Heart left ventricle (tissue), 13 donors: ENCODE measurements at regions not wholly inside any gene's neighbourhood (a gene's known extent, or its start where the extent isn't known, plus 50 kb on each side); places are given as distances from the start of the nearest gene placed in this dataset.

Experiments
- CTCF ChIP-seq, 12 donors: fragments of 200-600 bp; sonication (generic) in 4 of 12; IDR thresholded peaks; one replicate each; pipeline versions ENCODE4 v1.5.0 to v1.8.0; 2018 to 2022; ENCODE audit warnings: antibody characterized with exemption in 12 of 12, mild to moderate bottlenecking in 5 of 12
- POLR2A ChIP-seq, 2 donors: fragments of 450-650 bp; IDR thresholded peaks; one replicate each; pipeline ENCODE4 v1.6.1; 2017; ENCODE audit warnings: antibody characterized with exemption in 2 of 2, mild to moderate bottlenecking in 2 of 2, moderate library complexity in 2 of 2
- donor health status: ischemic (EF 13 %, LVEDD 7.1; RV severe dilation, severe dysfunction).
- donor health status: DM: no; HTN: yes; CAD: no.
- donor health status: DM: no; HTN: no; CAD: no.
- donor health status: ischemic (EF 25% LVEDD 6.9; RV normal size, moderate dysfunction).
- donor health status: ischemic (EF 25% LVEDD 5.7; RV mildly dilated, moderate dysfunction).
- donor health status: ischemic (EF 35%, LVEDD 5.7; RV mildly dilated, moderate dysfunction).
- donor health status: nonischemic (EF 11% LVEDD 7.7; RV severe dilation, severe dysfunction).
- donor health status: DM: yes; HTN: yes; CAD: no.
- donor health status: PGD.
- donor health status: ischemic (EF 29% LVEDD 5.4; RV normal size, mild dysfunction).
- donor health status: nonischemic (EF 23%, LVEDD 6.1; RV moderate dilation, normal function).

DNA sequence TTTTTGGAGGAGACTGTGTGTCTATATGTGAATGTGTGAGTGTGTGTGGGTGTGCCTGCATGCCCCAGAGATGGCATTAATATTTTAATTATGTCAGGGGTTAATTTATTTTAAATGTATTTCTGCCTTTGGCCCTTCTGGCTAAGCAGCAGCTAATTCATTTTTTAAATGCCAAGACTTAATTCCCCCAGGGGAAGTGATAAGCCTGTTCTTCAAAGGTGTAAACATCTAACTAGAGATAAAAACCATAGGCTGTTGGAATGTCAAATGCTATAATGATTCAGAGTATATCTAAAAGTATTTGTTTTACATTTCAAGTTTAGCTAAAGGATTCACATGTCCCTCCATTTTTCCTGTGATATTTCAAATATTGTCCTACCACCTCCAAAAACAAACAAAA, 184.7 kb downstream of the SPP2 start:
- TF ChIP-seq CTCF (IDR thresholded peaks at IDR 0.05) = no peak
- no peak for TF ChIP-seq POLR2A (IDR thresholded peaks at IDR 0.05)
